ENCODE measurements at regions not wholly inside any gene's neighbourhood (a gene's known extent, or its start where the extent isn't known, plus 50 kb on each side); places are given as distances from the start of the nearest gene placed in this dataset.

DNA sequence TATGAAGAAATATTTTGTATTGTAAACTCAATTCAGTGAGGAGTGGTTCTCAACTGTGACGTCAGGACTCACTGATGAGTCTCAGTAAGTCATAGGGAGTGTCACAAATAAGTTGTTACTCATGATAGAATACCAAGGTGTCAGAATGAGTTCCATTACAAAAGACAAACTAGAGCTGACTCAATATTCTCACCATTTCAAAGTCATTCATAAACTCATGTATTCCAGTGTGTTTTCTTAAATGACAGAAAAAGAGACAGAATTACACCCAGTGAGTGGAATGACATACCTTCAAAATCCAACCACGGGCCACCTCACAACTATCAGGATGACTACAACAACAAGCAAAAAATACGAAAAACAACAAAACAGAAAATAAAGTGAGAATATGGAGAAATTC, 321.5 kb downstream of the ENC1 start (continued):
- TF ChIP-seq CHD7 (IDR thresholded peaks at IDR 0.05; ENCODE audit: insufficient replicate concordance, low read length) = no peak
- TF ChIP-seq SAP30 (IDR thresholded peaks at IDR 0.05; ENCODE audit: insufficient read depth, insufficient replicate concordance, low read length) = no peak
- no peak for TF ChIP-seq NRF1 (IDR thresholded peaks at IDR 0.05; ENCODE audit: low read depth, low read length)
- TF ChIP-seq SP4 (IDR thresholded peaks at IDR 0.05; ENCODE audit: low read length) = no peak
- TF ChIP-seq JUND (IDR thresholded peaks at IDR 0.05; ENCODE audit: low read length) = no peak
- no peak for TF ChIP-seq RNF2 (IDR thresholded peaks at IDR 0.05; ENCODE audit: borderline replicate concordance, low read depth, low read length, missing control alignments, poor library complexity, severe bottlenecking)
- TF ChIP-seq E2F6 (IDR thresholded peaks at IDR 0.05) = no peak
- TF ChIP-seq CHD1 (IDR thresholded peaks at IDR 0.05; ENCODE audit: low read depth, low read length) = no peak
- TF ChIP-seq BACH1 (IDR thresholded peaks at IDR 0.05; ENCODE audit: low read length) = no peak
- no peak for TF ChIP-seq BRCA1 (IDR thresholded peaks at IDR 0.05; ENCODE audit: low read depth, low read length)
